Fibroblast of skin of scalp (primary cell): ENCODE measurements at regions not wholly inside any gene's neighbourhood (a gene's known extent, or its start where the extent isn't known, plus 50 kb on each side); places are given as distances from the start of the nearest gene placed in this dataset.
A peak's percentile ranks its signal among the peaks of the same experiment; 100 is the strongest.

Experiments
- DNase-seq: peaks from one replicate; pipeline ENCODE4 v3.0.0-alpha.2; 2013

GRCh38 chr21:25375675-25376074 is 231.6 kb downstream of the MRPL39 start:
- DNase-seq = peak; percentile 78

DNA sequence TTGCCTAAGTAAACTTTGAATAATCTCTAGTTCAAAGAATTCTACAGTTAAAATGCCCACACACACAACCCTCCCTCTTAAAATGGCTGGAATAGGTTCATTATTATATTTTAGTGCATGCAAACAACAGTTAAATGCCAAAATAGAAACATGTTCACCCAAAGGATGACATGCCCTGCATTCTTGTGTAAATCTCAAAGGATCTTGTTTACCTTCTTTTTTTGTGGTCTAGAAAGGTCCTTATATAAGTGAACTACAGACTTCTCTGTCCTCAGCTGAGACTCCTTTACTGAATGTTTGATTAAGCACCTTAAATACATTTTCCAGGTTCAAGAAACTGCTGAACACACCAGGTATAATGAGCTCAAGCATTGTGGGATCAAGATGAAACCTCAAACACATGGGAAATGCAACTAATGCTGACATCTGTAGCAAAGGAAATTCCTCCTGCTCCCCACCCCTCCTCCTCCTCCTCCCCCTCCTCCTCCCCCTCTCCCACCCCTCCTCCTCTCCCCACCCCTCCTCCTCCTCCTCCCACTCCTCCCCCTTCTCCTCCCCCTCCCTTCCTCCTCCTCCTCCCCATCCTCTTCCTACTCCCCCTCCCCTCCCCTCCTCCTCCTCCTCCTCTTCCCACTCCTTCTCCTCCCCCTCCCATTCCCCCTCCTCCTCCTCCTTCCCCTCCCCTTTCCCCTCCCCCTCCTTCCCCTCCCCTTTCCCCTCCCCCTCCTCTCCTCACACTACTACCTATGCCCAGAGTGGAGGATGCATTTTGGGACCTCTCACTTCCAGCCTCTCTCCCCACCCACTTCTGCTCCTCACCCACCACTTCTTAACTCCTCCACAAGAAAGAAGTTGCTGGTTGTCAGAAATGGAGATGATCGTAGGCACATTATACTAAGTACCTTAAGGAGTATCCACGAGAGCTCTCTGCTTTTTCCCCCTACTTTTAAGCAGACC is 233.9 kb downstream of the MRPL39 start:
- no peak for DNase-seq

DNA sequence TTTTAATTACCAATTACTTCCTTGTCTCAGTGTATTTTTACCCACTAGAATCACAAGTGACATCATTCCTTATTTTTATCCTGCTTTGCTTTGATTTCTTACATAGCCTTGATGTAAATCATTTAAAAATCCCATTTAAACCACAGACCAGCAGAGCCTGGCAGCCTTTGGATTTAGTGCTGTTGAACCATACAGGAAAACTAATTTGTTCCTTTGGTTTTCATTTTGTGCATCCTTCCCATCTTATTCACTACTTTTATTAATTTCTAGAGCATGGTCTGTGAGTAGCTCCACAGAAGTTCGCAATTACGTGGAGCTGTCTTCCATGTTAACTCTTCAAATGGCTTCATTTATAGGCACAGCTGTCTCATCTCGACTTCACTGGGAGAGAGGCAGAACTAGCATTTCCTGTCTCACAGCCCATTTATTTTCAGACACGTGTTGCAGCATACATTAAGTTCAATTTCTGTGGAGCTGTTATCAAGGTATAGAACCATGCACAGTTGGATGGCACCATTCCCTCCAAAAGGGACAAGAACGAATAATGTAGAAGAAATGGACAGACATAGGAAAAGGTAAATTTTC is 235.3 kb downstream of the MRPL39 start:
- peak; percentile 27 for DNase-seq

GRCh38 chr21:25370311-25370744 is 237.0 kb downstream of the MRPL39 start:
- DNase-seq = peak; percentile 97

DNA sequence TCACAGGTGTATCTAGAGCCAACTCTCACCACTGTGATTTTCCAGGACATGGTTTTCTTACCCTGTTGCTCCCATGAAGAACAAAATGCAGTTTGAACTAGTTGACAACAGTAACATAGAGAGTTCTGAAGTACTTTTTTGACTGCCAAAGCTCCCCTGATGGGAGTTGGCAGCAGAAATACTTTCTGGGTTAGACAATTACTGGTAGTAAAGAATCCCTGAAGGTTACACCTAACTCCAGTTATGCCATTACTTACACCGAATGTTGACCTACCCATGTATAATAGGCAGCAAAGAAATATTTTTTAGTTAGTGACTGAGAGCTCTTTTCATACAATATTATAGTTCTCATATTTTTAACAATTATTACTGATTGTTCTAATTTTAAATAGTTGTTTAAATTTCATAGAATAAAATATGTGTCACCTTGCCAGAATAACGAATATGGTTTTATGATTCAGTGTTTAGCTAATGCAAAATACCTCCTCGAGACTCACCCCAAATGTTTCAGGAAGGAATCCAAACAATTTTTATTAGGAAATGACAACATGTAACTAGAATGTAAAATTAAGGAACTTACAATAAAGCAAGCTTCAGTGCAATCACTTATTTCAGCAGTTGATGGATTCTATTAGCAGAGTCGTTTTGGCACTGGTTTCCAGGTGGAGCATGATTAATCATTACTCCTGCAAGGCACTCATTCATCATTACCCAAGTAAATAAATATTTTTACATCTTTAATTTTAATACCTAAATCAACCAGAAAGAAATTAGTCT is 237.6 kb downstream of the MRPL39 start:
- DNase-seq = peak; percentile 87

GRCh38 chr21:25368531-25368930 is 238.8 kb downstream of the MRPL39 start:
- DNase-seq = no peak

- DNase-seq = no peak
These were observed 241.2 kb downstream of the MRPL39 start for GRCh38 chr21:25366116-25366515.

- no peak for DNase-seq
These were observed 244.7 kb downstream of the MRPL39 start for GRCh38 chr21:25362375-25363267.

GRCh38 chr21:25361765-25362164 is 245.5 kb downstream of the MRPL39 start:
- no peak for DNase-seq

DNA sequence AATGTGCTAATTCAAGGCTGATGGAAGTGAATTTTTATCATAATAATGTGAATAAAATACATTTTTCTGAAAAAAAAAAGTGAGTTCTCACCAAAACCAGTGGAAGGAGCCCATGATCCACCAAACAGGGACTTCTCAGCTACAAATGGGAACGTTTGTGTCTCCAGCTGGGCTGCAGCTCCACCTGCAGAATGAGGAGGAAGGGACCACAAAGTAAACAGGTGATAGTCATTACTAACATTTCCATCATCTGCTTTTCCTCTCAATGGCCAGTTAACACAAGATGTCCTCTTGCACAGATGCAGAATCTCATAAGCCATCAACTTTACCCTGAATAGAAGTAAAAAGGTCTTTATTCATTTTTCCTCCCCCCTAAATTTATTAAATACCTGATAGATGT is 246.2 kb downstream of the MRPL39 start:
- DNase-seq = no peak

DNA sequence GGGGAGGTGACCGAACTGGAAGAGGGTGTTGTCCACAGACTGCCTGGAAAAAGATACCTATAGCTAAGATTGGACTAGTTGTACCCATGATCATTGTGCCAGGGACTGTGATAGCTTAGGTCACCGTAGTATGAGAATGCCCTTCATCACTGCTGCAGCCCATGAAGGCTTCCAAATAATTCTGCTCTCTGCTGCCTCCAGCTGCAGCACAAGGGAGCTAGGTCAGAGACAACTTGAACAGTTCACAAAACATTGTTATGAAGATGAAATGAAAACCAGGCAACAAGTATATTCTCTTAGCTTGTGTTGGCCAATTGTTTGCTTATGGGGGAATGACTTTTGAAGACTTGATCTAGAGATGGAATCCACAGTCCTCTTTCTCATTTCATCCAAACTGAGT is 246.7 kb downstream of the MRPL39 start:
- DNase-seq = no peak

GRCh38 chr21:25359724-25360123 is 247.6 kb downstream of the MRPL39 start:
- no peak for DNase-seq

GRCh38 chr21:25350056-25350455 is 257.2 kb downstream of the MRPL39 start:
- peak; percentile 61 for DNase-seq

DNA sequence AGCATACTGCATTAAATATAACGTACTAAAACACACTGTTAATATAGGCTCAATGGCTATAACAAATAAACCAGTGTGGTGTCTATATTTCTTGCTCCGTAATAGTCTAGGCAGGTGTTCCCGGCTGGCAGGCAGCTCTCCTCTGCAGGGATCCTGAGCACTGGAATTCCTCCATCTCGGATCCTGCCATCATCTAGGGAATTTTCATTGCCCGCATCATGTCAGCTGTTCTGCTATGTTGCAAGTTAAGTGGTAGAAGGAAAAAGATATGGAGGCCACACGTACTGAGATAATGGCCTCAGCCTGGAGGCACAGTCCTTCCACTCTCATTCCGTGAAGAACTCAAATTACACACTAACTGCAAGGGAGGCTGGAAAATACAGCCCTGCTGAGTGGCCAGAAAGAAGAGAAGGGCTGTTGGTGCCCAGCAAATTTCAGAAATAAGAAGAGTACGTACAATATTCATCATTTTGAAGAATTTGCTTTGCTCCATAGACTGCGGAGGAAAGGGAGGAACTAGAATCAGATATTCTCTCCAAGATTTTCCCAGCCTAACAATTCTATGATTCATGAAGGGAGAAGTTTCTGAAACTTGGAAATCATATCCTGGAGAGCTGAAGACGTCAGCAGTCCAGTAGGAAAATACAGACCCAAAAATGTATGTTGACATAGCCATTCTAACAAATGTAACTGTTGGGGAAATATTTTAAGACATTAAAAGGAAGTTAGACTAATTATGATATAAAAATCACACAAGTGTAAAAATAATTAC is 263.3 kb downstream of the MRPL39 start:
- DNase-seq = peak; percentile 33

- peak; percentile 81 for DNase-seq
These were observed 264.5 kb downstream of the MRPL39 start for GRCh38 chr21:25342816-25343215.

GRCh38 chr21:25341981-25342380 is 265.3 kb downstream of the MRPL39 start:
- no peak for DNase-seq

DNA sequence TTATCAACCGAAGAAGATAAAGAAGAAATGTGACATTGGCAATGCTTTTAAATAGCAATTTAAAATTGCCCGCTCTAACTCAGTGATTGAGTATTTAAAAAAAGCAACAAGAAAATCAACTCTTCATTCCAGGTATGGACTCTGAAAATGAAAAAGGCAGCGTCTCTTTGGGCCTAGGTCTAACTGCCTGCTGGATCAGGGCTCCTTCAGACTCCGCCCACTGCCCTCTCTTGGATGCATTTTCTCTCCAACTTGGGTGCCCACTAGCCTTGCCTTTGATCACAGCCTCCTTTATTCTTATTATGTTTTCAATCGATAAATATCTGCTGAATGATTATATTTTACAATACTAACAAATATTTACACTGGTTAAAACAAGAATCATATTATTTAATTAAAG is 268.9 kb downstream of the MRPL39 start:
- DNase-seq = no peak

- no peak for DNase-seq
These were observed 273.1 kb downstream of the MRPL39 start for GRCh38 chr21:25334046-25334730.

GRCh38 chr21:25331286-25331685 is 276.0 kb downstream of the MRPL39 start:
- no peak for DNase-seq

DNA sequence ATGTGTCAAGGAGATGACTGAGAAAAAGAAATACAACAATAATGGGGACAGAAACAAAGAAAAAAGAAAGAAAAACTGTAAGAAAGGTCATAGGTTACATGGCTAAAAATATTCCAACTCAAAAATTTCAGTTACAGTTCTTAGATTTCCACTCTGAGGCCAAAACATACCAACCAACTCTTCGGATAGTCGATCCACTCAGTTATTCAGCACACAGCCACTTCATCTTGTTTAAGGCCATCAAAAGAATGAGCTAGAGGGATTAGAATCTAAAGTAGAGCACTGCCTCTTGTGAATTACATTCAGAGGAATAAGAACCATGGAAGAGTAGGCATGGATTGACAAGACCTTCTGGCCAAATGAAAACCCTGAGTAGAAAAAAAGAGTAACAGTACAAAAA is 277.0 kb downstream of the MRPL39 start:
- peak; percentile 90 for DNase-seq
